ENCODE measurements at regions not wholly inside any gene's neighbourhood (a gene's known extent, or its start where the extent isn't known, plus 50 kb on each side); places are given as distances from the start of the nearest gene placed in this dataset.

DNA sequence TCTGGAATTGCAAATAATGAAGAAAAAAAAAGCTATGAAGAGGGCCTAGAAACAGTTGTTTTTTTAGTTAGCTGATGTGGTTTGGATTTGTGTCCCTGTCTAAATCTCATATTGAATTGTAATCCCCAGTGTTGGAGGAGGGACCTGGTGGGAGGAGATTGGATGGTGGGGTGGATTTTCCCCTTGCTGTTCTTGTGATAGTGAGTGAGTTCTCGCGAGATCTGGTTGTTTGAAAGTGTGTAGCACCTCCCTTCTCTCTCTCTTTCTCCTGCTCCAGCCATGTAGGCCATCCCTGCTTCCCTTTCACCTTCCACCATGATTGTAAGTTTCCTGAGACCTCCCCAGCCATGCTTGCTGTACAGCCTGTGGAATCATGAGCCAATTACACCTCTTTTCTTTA is 126.1 kb downstream of the ASCL4 start:
- H3K9me3 Mint-ChIP-seq (ENCODE audit: unreplicated experiment), result no peaks in the 10 kb centered on the region
- H3K36me3 Mint-ChIP-seq (ENCODE audit: low read depth, unreplicated experiment), result no peaks in the 10 kb centered on the region
- no peak for DNase-seq (ENCODE audit: low spot score)
- TF ChIP-seq, protein P1, sequence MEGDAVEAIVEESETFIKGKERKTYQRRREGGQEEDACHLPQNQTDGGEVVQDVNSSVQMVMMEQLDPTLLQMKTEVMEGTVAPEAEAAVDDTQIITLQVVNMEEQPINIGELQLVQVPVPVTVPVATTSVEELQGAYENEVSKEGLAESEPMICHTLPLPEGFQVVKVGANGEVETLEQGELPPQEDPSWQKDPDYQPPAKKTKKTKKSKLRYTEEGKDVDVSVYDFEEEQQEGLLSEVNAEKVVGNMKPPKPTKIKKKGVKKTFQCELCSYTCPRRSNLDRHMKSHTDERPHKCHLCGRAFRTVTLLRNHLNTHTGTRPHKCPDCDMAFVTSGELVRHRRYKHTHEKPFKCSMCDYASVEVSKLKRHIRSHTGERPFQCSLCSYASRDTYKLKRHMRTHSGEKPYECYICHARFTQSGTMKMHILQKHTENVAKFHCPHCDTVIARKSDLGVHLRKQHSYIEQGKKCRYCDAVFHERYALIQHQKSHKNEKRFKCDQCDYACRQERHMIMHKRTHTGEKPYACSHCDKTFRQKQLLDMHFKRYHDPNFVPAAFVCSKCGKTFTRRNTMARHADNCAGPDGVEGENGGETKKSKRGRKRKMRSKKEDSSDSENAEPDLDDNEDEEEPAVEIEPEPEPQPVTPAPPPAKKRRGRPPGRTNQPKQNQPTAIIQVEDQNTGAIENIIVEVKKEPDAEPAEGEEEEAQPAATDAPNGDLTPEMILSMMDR (IDR thresholded peaks at IDR 0.05; ENCODE audit: unreplicated experiment), result no peak
- H3K27ac Mint-ChIP-seq (ENCODE audit: unreplicated experiment), result no peak overlapping the region
- H3K4me3 Mint-ChIP-seq (ENCODE audit: unreplicated experiment), result no peak overlapping the region
- peaks cover 2% of the 10 kb centered on the region for H3K4me1 Mint-ChIP-seq (ENCODE audit: unreplicated experiment)
- peaks cover 2% of the 10 kb centered on the region for H3K27me3 Mint-ChIP-seq (ENCODE audit: unreplicated experiment)

DNA sequence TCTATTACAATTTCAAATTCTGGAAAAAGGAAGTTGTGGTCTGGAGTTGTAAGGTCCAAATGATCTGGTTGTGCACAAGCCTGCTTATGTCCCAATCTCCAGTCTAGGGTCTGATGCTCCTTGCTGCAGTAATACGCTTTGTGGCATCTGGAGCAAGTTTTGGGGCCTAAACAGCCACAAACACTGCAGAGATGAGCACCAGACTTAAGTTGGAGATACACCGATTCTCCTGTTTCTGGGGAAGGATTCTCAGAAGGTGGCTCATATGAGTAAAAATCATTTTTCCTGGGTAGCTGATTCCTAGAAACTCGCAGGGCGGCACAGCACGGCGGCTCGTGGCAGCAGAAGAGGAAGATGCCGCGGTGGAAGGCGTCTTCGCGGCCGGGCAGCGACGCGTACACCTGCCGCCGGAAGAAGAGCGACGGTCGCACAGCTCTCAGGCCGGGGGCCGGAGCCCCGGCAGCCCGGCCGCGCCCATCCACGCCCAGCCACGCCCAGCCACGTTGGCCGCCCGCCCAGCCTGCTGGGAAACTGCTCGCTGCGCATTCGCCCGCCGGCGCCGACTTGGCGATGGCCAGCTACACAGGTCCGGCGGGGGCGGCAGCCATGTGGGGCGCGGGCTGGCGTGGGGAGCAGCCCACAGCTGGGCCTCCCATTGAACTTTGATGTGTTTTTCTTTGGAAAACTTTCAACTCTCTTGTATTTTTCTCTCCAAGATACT is 129.0 kb downstream of the ASCL4 start:
- TF ChIP-seq, protein P1 (IDR thresholded peaks at IDR 0.05; ENCODE audit: unreplicated experiment), result no peak
- Mint-ChIP-seq H3K27me3 (ENCODE audit: unreplicated experiment) (peaks cover 2% of the 10 kb centered on the region), H3K9me3 (ENCODE audit: unreplicated experiment) (no peaks in the 10 kb centered on the region), H3K27ac (ENCODE audit: unreplicated experiment) (no peak overlapping the region), H3K36me3 (ENCODE audit: low read depth, unreplicated experiment) (no peaks in the 10 kb centered on the region), H3K4me3 (ENCODE audit: unreplicated experiment) (peak overlapping the region; percentile 84), H3K4me1 (ENCODE audit: unreplicated experiment) (peaks cover 2% of the 10 kb centered on the region)
- DNase-seq (ENCODE audit: low spot score), result peak; percentile 46

DNA sequence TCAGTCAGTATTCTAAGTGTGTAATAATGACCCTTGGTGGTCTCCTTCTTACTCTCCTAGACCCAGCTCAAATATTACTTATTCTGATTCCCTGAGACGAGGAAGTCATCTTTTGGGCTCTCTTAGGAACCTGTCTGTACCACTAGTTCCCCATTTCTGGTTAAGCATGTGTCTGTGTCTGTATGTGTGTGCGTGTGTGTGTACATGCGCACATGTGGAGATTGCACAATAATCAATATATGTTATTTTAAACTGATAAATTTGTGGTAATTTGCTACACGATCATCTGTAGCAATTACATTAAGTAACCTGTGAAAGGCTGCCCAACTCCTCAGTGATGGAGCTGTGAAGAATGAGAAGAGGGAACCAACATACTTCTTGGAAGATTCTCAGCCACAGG is 132.2 kb downstream of the ASCL4 start:
- Mint-ChIP-seq H3K4me3 (ENCODE audit: unreplicated experiment) (no peak overlapping the region), H3K27ac (ENCODE audit: unreplicated experiment) (no peak overlapping the region), H3K4me1 (ENCODE audit: unreplicated experiment) (peaks cover 2% of the 10 kb centered on the region), H3K36me3 (ENCODE audit: low read depth, unreplicated experiment) (no peaks in the 10 kb centered on the region), H3K27me3 (ENCODE audit: unreplicated experiment) (peaks cover 9% of the 10 kb centered on the region), H3K9me3 (ENCODE audit: unreplicated experiment) (no peaks in the 10 kb centered on the region)
- DNase-seq (ENCODE audit: low spot score), result no peak
- TF ChIP-seq, protein P1 (IDR thresholded peaks at IDR 0.05; ENCODE audit: unreplicated experiment), result no peak

DNA sequence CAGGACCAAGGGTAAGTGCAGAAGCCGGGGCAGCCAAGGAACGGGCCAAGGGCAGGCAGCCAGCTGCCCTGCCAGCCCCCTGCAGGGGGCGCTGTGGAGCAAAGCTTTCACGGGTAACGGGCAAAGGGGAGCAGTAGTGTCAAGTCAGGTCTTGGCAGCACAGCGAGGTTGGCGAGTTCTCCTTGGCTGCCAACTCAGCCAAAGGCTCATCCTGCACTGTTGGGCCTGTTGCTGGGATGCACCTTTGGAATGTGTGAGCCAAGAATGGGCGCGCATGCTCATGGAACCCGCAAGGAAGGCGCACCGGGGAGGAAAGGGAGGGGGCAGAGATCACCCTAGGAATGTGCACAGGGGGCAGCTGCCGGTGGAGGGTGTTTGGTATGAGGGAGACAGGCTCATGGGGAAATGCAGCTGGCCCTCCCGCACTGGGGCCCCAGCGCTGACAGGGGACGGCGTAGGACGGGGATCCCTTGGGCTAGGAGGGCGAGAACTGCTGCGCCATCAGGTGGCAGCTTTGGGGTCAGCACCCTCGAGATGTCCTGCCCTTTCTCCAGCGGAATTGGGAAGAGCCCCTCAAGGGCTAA is 138.0 kb downstream of the ASCL4 start:
- Mint-ChIP-seq H3K27ac (ENCODE audit: unreplicated experiment) (no peak overlapping the region), H3K9me3 (ENCODE audit: unreplicated experiment) (no peaks in the 10 kb centered on the region), H3K4me3 (ENCODE audit: unreplicated experiment) (peak overlapping the region; percentile 92), H3K4me1 (ENCODE audit: unreplicated experiment) (no peaks in the 10 kb centered on the region), H3K27me3 (ENCODE audit: unreplicated experiment) (peaks cover 10% of the 10 kb centered on the region), H3K36me3 (ENCODE audit: low read depth, unreplicated experiment) (no peaks in the 10 kb centered on the region)
- peak; percentile 89 for DNase-seq (ENCODE audit: low spot score)
- TF ChIP-seq, protein P1 (IDR thresholded peaks at IDR 0.05; ENCODE audit: unreplicated experiment), result peak; percentile 99

DNA sequence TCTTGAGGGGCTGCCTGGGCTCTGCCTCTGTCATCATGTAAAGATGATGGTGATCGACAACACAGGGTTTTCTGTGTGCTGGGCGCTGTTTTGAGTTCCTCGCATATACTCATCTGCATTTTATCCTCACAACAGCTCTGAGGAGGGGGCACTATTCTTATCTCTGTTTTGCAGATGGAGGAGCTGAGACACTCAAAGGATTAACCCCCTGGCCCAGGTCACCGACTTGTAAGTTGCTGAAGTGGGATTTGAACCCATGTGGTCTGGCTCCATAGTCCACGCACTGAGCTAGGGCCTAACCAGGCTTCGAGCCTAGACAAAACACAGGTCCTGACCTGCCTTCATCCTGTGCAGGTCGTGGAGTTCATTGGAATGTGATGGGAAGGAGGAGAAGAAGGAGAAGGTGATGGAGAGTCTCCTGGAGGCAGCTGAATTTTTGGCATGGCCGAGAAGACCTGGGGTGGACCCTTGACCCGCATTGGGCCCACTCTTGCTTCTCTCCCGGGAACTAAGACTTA is 140.0 kb downstream of the ASCL4 start:
- Mint-ChIP-seq H3K4me1 (ENCODE audit: unreplicated experiment) (no peaks in the 10 kb centered on the region), H3K27ac (ENCODE audit: unreplicated experiment) (no peak overlapping the region)
- no peak for DNase-seq (ENCODE audit: low spot score)

More for the DNA sequence above, 140.0 kb downstream of the ASCL4 start:
- TF ChIP-seq, protein P1 (IDR thresholded peaks at IDR 0.05; ENCODE audit: unreplicated experiment), result no peak
- Mint-ChIP-seq H3K36me3 (ENCODE audit: low read depth, unreplicated experiment) (no peaks in the 10 kb centered on the region), H3K4me3 (ENCODE audit: unreplicated experiment) (no peak overlapping the region), H3K9me3 (ENCODE audit: unreplicated experiment) (no peaks in the 10 kb centered on the region), H3K27me3 (ENCODE audit: unreplicated experiment) (peaks cover 11% of the 10 kb centered on the region)

All from endothelial cell (in vitro differentiated cells).